HG03342 (cell line): ENCODE measurements at regions not wholly inside any gene's neighbourhood (a gene's known extent, or its start where the extent isn't known, plus 50 kb on each side); places are given as distances from the start of the nearest gene placed in this dataset.

Experiments
- ATAC-seq: cut with Tn5 transposase; IDR thresholded peaks from one replicate; pipeline ENCODE4 v1.9.1; 2021; ENCODE audit warnings: mild to moderate bottlenecking, moderate library complexity; ENCODE audit not compliant: unreplicated experiment

DNA sequence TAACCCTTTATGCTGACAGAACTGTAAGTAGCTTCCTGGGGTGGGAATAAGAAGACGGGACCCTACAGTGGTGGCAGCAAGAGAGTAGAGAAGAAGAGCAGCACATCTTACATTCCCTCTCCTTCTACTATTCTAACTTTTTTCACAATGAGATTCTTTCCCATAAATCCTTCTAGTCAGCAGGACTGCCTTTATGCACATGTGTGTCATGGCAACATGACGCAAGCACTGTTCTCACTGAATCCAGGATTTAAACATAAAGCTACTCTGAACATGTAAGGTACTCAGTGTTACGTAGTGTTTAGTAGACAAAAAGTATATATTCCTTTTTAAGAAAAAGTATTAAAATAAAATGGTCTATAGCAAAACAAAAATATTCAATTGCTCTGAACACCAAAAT is 309.7 kb upstream of the LYPLAL1 start:
- ATAC-seq = no peak

DNA sequence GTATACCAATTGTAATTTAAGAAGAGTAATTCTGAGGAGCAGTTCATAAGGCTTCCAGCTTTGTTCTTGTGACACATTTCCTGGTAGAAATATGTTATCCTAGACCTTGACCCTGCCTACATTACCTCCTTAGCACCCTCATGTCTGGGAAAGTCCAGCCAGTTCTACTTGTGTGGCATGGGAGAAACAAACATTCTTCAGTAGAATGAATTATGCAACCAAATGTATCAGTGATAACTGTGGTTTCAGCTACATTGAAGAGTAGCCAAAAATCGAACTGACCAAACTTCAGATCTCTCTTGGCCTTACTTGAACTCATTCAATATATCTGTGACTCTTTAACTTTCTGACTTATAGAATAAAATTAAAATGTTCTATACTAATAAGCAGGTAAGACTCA is 308.1 kb upstream of the LYPLAL1 start:
- ATAC-seq = no peak

DNA sequence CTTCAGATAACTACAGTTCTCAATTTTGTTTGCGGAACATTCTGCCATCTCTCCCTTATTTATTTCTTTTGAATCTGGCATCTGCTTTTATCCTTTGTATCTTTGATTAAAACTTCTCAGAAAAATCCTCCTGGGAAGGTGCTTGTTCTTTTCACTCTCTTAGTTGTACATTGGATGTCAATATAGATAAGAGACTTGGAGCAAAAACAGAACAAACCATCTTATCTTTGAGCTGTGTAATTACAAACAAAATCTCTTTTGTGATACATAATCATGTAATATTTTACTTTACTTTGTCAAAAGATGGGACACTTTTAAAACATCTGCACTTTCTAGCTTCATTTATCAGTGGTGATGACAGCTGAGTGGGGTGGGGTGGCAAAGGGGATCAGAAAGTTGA is 307.2 kb upstream of the LYPLAL1 start:
- no peak for ATAC-seq

DNA sequence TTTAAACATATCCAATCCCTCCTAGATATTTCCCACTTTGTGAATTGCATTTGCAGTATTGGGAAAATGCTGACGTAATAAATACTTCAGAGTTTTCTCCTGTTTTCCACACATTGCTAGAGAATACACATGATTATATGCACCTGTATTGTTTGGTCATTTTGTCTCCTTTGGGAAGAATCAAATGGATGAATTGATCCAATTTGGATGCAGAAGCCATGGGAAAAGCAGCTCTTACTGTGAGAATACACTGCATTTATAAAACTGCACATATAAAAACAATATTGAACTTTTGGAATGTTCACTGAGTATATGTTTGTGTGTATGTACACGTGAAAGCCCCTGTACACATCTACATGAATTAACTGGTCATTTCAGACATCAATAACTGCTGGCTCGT is 306.6 kb upstream of the LYPLAL1 start:
- ATAC-seq = no peak

DNA sequence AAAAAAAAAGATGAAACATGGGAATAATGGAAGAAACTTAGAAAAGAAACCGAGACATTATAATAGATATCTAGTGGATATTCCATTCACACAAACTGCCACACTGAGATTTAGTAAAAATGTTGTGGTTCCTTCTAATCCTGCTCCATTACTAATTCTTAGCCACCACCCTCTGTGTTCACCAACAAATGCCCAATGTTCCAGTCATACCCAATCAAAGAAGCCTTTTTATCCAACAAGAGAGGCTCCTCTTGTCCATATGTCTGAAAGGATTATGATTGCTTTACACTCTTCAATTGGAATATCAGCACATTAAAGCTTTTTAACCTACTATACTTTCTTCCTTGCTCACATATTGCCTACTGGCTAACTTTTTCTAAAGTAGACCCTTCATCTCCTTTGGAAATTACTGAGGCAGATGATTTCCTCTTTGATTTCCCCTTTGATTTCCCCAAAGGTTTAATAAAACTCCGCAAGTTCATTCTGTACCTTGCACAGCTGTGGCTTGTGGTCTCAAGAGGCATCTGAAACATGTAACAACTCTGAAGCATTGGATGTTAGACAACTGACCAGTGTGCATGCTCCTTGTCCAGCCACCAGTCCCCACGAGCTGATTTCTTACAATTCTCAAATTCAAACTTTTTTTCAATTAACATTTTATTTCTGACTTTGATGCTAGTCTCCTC is 305.6 kb upstream of the LYPLAL1 start:
- no peak for ATAC-seq

DNA sequence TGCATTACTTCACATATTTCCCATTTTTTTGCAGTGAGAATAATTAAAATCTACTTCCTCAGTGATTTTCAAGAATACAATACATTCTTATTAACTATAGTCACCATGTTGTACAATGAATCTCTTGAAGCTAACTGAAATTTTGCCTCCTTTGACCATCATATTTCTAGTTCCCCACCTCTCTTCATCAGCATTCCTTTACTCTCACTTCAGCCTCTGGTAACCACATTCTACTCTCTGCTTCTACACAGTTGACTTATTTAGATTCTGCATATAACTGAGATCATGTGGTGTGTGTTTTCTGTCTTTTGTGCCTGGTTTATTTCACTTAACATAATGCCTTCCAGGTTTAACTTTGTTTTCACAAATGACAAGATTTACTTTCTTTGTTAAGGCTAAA is 304.4 kb upstream of the LYPLAL1 start:
- no peak for ATAC-seq

DNA sequence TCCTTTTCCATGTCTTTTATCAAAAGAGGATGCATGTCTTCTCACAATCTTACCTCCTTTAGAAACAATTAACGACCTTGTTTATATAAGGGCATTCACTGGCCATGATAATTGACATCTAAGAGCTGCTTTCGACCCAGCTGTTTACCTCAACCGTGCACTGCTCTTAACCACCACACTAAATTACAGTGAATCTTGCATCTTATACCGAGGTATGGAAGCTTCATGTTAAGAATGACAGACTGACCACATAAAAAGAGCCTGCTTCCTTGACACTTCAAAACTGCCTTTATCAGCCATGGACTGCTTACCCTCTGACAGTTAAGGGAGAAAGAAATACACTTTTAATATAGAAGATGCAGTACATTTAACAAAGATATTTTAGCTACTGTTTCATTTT is 301.7 kb upstream of the LYPLAL1 start:
- ATAC-seq = no peak

DNA sequence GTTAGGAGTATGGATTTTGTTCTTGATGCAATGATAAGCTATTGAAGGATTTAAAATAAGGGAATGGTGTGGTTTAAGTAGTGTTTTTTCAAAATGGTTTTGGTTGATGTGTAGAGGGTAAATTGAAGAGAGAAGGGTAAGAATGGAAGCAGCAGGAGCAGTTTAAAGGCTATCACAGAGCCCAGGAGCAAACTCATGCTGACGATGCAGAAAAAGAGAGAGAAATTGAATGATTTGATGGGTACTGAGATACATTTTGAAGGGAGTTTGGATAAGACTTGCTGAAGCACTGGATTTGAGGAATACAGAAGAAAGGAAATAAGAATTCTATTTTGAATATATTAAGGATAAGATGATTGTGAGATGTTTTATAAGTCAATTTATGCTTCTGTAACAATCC is 300.8 kb upstream of the LYPLAL1 start:
- ATAC-seq = no peak

DNA sequence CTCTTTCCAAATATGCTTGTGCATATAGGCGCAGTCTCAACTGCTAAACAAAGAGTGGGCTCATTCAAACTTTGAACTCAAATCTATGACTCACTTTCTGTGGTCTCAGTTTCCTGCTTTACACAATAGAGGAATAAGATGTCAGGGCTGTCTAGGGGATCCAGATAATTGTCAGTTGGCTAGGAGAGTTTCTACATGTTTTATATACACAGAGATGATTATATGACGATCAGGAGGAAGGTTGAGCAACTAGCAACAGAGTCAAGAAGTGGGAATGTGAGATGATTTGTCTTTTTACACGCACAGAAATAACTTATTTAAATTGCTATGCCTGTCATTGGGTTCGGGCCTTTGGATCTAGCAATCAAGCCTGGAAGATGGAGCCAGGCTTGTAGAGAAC is 299.4 kb upstream of the LYPLAL1 start:
- no peak for ATAC-seq

DNA sequence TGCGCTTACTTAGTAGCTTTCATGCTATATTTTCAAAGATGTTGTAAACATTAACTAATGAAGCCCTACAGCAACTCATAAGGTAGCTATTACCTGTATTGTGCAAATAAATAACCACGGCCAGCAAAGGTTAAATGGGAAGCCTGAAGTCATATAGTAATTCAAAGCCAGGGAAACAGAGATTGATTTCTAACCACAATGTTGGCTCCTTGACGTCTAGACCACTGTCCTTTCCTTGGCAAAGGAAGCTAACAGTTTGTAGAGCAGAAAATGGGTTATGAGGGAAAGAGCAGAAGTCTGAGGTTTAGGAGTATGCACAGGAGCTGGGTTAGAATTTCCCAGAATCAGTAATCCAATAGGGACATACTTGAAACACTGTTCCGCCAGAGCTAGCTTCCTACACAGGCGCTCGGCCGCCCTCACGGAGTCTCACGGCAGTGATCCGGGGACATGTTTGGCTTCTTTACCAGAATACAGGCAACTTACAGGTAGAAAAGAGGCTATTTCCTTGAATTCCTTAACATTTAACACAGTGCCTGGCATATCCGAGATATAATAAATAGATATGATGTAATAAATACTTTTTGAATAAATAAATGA is 298.8 kb upstream of the LYPLAL1 start:
- ATAC-seq = no peak

DNA sequence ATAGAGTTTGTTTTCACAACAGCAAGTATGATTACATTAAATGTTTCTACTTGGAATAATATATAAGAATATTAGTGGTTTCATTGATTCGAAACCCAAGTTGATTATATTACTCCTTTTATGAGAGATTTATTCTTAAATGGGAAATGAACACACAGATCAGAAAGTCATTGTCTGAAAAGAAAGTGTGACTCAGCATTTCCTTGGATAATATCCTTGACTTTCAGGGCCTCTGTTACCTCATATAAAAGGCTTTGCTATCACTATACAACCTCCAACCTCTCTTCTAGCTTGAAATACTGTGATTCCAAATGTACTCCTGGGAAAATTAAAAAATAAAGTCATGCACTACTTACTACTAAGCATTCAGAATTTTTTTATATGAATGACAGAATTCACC is 295.3 kb upstream of the LYPLAL1 start:
- ATAC-seq = no peak

DNA sequence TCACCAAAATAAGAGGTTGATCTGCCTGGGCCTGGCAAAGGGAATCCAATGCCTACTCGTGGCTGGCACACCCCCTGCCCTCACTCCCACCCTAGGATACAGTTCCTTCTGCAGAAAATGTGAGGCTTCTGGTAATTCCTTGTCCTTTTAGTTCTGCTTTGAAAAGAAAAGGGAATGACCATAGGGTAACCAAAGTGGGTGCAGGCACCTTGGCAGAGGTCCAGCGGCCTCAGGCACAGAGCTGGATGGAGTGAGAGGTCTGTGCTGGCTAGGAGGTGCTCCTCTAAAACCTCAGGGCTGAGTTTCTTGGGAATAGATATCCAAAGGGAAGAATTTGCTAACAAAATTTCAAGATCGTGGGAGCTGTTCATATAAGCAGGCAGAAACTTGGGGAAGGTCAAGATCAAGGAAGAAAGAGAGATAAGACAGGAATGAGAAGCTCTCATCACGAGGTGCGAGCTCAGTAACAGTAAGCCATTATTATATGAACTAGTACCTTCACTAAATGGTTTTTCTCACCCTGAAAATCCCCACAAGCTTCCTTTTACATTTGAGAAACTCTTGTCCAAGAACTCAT is 293.1 kb upstream of the LYPLAL1 start:
- ATAC-seq = no peak

DNA sequence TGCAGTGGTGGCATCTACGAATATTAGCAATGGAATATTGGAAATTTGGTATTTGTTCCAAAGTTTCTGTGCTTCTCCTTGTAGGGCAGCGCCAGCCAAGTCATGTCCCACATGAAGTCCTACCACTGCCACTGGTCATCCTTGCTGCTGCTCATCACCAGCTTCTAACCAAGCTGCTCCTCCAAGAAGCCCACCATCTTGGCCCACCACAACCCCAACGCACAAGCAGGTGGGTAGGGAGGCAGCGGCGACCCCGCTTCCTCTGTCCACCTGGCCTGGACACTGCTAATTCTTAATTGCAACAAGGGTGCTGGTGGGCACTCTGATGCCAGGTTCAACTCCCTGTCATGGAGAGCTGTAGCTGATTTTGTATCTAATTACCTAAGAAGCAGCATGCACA is 291.2 kb upstream of the LYPLAL1 start:
- no peak for ATAC-seq

DNA sequence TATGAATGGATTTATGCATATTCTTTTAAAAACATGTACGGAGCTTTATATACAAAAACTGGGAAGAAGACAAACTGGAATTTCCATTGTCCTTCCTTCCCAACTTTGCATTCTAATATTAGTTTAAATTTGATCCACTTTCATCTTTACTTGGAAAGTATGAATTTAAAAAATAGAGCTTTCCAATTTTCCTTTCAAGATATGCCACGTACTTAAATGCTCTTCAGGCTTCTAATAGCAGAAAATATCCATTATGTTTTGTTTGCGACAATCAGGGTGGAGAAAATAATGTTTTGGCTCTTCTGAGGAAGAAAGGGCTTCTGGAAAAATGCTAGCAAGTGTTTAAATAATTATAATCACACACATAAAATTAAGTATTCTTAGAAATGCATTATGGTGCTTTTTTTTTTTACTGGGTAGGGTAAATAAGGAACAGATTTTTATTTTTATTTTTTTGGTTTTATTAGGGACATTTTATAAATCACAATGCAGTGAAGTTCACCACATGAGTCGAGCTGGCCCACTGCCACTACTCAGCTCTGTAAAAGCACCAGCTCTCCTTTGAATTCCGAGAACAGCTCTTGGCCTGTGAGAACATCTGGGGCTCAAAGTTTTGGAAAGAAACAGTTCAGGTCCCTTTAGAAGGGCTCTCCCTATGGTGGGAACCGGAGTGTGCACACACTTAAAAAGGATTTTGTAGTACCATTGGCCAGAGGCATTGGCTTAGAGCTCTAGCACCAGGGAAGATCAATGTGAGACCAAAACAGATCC is 287.4 kb upstream of the LYPLAL1 start:
- ATAC-seq = no peak

DNA sequence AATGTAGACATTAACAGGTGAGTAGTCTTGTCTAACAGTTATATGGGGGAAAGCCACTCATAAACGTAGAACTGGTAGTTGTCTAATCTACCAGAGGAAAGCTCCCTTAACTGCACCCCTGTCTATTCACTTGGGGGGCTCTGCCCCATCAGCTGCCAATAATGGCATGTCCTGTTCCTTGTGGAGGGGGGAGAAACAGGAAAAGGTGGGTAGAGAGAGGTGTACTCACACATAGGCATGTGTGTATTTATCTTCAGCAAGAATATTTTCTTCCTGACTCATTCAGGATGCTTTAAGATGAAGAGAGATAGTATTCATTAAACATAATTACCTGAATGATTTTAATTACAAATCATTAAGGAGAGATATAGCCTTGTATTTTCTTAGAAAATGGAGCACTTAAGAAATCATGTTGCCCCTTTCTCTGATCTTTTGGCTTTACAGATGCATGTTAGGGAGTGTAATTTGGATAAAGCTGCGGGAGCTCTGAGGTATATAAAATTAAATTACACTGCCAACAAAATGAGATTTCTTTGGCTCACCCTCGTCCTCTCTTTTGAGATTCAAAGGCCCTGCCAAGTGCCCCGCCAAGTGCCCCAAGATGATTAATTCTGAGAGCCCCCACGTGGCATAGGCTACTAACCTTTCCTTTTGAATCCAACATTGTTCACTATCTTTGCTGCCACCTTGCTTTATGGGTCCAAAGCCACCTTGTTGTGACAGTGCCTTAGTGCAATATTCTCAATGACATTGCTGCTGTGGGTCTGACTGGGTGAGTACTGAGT is 286.3 kb upstream of the LYPLAL1 start:
- ATAC-seq = no peak

DNA sequence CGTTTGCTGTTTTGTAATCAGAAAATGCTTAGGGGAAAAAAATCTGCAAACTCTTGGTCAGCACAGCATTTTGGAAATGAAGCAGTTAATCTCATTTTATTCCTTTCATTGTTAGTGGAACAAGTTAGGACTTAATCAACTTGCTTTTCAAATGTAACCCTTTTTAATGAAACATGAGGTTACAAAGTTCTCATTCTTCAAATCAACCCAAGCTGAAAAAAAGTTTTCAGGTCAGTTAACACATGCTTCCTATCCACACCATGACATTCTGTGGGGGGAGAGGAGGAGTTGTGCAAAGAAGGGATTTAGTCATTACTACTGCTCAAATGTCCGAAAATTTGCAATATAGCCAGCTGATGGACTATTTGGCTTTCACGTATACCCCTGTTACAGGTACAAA is 283.2 kb upstream of the LYPLAL1 start:
- ATAC-seq = no peak

DNA sequence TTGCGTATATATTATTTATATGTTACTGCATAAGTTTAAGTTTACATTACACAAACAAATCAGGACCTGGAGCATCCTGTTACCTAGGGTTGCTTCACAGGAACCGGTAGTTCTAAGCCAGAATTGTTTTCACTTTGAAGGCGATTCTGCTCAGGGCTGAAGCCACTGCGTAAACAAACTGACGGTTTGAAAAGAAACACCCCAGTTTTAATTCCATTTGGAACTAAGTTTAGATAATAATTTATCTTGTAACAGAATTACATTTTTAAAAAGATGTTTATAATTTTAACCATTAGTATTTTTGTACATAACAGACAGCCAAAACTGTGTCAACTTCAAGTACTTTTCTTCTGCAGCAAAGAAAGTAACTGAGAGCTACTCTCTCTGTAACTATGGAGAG is 282.1 kb upstream of the LYPLAL1 start:
- ATAC-seq = no peak

DNA sequence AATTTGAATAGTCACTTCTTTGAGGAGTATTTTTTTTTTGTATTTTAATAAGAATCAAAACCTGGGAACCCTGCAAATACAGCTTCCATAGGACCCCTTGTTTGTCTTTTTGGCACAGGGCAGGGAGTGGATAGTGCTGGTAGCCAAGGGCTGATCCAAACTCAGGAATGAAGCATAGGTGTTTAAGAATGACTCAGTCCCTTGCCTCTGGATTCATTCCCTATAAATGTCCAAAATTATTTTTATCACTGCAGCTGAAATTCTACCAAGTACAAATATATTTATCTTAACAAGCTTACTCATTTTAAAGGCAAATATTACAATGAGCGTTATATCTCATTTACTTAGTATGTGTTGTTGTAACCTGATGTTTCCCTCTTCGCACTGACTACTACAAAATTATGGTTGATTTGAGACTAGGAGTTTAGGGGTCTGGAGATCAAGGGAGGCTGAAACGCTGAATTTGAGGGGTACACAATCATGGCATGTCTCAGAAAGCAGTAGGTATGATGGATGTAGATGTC is 278.6 kb upstream of the LYPLAL1 start:
- no peak for ATAC-seq

DNA sequence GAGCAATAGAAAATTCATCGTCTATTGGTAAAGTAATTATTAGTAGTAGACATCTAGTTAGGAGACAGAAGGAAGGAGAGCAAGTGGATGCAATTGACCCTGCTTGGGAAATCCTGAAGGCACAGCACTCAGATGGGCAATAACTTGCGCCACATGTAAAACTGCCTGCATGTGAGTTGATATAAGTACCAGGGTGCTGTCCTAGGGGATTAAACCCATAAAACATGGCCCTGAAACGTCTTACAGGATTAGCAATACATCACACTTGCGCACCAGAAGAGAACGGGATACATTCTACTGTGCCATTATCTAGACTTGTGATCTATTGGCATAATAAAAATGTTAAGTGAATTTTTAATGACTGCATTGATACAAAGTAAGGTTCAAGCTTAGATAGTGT is 277.5 kb upstream of the LYPLAL1 start:
- no peak for ATAC-seq

DNA sequence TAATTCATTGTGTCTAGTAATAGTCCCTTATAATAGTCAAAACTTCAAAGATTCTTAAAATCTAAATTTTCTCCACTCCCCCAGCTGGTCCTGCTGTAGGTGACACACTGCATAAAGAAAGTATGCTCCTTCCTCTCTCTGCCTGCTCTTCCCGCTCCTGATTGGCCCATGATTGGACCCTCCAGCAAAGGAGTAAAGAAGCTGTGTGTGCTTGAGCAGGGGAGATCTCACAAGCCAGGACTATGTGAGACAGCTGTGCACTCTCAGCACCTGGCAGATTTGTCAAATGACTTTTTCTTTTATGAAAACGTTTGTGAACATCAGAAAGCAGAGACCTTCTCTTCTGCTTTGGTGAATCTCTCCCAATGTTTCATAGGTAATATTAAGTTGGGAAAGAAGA is 274.8 kb upstream of the LYPLAL1 start:
- ATAC-seq = no peak

DNA sequence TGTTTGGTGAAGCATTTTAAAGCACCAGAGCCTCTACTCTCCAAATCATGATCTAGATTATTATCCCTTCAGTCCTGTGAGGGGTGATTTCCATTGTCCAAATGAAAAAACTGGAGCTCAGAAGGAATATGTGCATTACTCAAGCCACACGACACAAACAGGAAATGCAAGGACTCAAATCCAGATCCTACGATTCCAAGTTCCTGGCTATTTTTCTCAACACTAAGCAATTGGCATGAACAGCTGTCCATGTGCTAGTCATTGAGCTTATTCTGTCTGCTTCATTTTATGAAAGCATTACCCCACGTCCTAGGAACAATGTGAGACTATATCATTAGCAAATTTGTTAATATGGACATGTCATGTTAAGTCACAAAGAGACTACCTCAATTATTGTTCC is 273.1 kb upstream of the LYPLAL1 start:
- no peak for ATAC-seq
